ENCODE measurements at regions not wholly inside any gene's neighbourhood (a gene's known extent, or its start where the extent isn't known, plus 50 kb on each side); places are given as distances from the start of the nearest gene placed in this dataset.

DNA sequence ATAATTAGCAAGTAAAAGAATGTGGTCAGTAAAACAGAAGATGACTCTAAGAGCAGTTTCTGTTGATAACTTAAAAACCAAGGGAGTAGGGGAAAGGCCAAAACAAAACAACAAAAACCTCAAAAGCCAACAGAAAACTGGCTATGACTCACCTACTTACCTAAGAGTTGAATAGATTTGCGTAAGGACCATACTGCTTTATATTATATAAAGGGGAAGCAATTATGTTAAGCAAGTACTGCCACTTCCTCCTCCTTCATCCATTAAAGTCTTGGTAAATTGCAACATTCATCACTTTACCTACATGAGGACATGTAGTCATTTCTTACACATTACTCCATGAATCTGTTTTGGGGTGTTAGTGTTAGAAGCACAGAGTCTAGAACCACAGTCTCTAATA lies 85.9 kb upstream of the FAM47A start:
- TF ChIP-seq, protein P1, sequence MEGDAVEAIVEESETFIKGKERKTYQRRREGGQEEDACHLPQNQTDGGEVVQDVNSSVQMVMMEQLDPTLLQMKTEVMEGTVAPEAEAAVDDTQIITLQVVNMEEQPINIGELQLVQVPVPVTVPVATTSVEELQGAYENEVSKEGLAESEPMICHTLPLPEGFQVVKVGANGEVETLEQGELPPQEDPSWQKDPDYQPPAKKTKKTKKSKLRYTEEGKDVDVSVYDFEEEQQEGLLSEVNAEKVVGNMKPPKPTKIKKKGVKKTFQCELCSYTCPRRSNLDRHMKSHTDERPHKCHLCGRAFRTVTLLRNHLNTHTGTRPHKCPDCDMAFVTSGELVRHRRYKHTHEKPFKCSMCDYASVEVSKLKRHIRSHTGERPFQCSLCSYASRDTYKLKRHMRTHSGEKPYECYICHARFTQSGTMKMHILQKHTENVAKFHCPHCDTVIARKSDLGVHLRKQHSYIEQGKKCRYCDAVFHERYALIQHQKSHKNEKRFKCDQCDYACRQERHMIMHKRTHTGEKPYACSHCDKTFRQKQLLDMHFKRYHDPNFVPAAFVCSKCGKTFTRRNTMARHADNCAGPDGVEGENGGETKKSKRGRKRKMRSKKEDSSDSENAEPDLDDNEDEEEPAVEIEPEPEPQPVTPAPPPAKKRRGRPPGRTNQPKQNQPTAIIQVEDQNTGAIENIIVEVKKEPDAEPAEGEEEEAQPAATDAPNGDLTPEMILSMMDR (IDR thresholded peaks at IDR 0.05), result no peak
- no peak for TF ChIP-seq POLR2A (IDR thresholded peaks at IDR 0.05)

All from uterus (tissue), 2 donors.